Endodermal cell (in vitro differentiated cells): ENCODE measurements at regions not wholly inside any gene's neighbourhood (a gene's known extent, or its start where the extent isn't known, plus 50 kb on each side); places are given as distances from the start of the nearest gene placed in this dataset.
A peak's percentile ranks its signal among the peaks of the same experiment; 100 is the strongest.

Experiments
- DNase-seq: peaks from one replicate; pipeline ENCODE4 v3.0.0-alpha.2; 2017
- H3K27ac ChIP-seq: 2 replicates; pipeline ENCODE4 v1.5.1; 2013; ENCODE audit warnings: mild to moderate bottlenecking, low read depth, low read length, moderate library complexity
- H3K27me3 ChIP-seq: 2 replicates; pipeline ENCODE4 v1.6.1; 2013; ENCODE audit warnings: mild to moderate bottlenecking, low read length, moderate library complexity; ENCODE audit not compliant: insufficient read depth, control insufficient read depth, poor library complexity, severe bottlenecking
- H3K36me3 ChIP-seq: 2 replicates; pipeline ENCODE4 v1.7.0; 2013; ENCODE audit warnings: mild to moderate bottlenecking, low read length, moderate library complexity; ENCODE audit not compliant: control insufficient read depth, insufficient read depth
- H3K4me1 ChIP-seq: one replicate; pipeline ENCODE4 v1.7.0; 2013; ENCODE audit warnings: low read length; ENCODE audit not compliant: control insufficient read depth, insufficient read depth
- H3K4me3 ChIP-seq: 2 replicates; pipeline ENCODE4 v1.5.1; 2013; ENCODE audit warnings: mild to moderate bottlenecking, low read length, moderate library complexity
- H3K9ac ChIP-seq: 2 replicates; pipeline ENCODE4 v1.6.1; 2013; ENCODE audit warnings: mild to moderate bottlenecking, low read length, moderate library complexity; ENCODE audit not compliant: poor library complexity, severe bottlenecking; ENCODE audit errors: extremely low read depth
- H3K9me3 ChIP-seq: 2 replicates; pipeline ENCODE4 v1.6.1; 2013; ENCODE audit warnings: mild to moderate bottlenecking, low read length, moderate library complexity; ENCODE audit not compliant: control insufficient read depth
- H3K27ac Mint-ChIP-seq: 2 replicates; pipeline ENCODE4 v1.8.0; 2020; ENCODE audit warnings: mixed read lengths
- H3K27me3 Mint-ChIP-seq: 2 replicates; pipeline ENCODE4 v1.8.0; 2021; ENCODE audit warnings: mild to moderate bottlenecking, mixed read lengths; ENCODE audit not compliant: insufficient read depth
- H3K36me3 Mint-ChIP-seq: 2 replicates; pipeline ENCODE4 v1.8.0; 2020; ENCODE audit warnings: low read depth, mixed read lengths
- H3K4me1 Mint-ChIP-seq: 2 replicates; pipeline ENCODE4 v1.8.0; 2020; ENCODE audit warnings: mixed read lengths
- H3K4me3 Mint-ChIP-seq: 2 replicates; pipeline ENCODE4 v1.8.0; 2020; ENCODE audit warnings: mild to moderate bottlenecking, moderate library complexity, mixed read lengths
- H3K9me3 Mint-ChIP-seq: 2 replicates; pipeline ENCODE4 v1.8.0; 2020; ENCODE audit warnings: mild to moderate bottlenecking, mixed read lengths
- CTCF ChIP-seq: fragments of 200-600 bp; sonication (generic); conservative IDR thresholded peaks from 2 replicates; pipeline ENCODE4 v1.5.0; 2021; ENCODE audit warnings: antibody characterized with exemption, mild to moderate bottlenecking
- WGBS, 2 experiments: methylation state at CpG; one replicate each; pipeline versions ENCODE4 v1.1.5 to v1.1.7; 2013; ENCODE audit warnings: missing lambda C conversion rate in 2 of 2, mixed read lengths in 1 of 2; ENCODE audit not compliant: insufficient coverage in 1 of 2, insufficient read length in 1 of 2; 5-methylcytosine and 5-hydroxymethylcytosine counted together

- no peak overlapping the region for H3K4me3 ChIP-seq
- H3K36me3 Mint-ChIP-seq: no peaks in the 10 kb centered on the region
- H3K9me3 Mint-ChIP-seq: peaks cover 2% of the 10 kb centered on the region
- no peak overlapping the region for H3K9ac ChIP-seq
- H3K27me3 ChIP-seq: no peaks in the 10 kb centered on the region
- no peaks in the 10 kb centered on the region for H3K36me3 ChIP-seq
- H3K4me1 ChIP-seq: no peaks in the 10 kb centered on the region
- no peaks in the 10 kb centered on the region for H3K27me3 Mint-ChIP-seq
- no peak for TF ChIP-seq CTCF
- H3K4me1 Mint-ChIP-seq: no peaks in the 10 kb centered on the region
- DNase-seq: no peak
- WGBS, 2 experiments: 83% methylated on average over 2 of the region's 2 CpGs; no CpG with 5 or more reads in 1 of the 2 experiments
- H3K9me3 ChIP-seq: no peaks in the 10 kb centered on the region
- no peak overlapping the region for H3K4me3 Mint-ChIP-seq
- H3K27ac ChIP-seq: no peak overlapping the region
- no peak overlapping the region for H3K27ac Mint-ChIP-seq
These were observed 224.7 kb downstream of the SNX19 start for GRCh38 chr11:130691581-130691980.

DNA sequence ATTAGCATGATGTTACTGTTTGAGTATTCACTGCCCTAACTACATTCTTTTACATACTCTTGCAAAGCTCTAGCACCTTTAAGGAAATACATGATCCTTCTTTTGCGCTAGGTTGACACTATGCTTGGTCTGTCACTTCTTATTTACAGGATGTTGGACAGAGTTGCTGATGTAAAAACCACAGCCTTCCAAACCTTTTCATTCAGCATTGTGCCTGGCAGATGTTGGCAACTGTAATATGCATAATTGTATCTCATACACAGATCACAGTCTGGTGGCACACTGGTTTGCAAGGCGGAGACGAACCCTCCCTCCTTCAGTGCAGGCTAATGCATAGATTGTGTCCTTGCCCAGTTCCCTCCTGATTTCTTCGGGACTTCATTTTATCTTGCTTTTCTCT is 224.1 kb downstream of the SNX19 start:
- peaks cover under 1% of the 10 kb centered on the region for H3K9me3 Mint-ChIP-seq
- WGBS, 2 experiments: 90 to 96% methylated on average over 4 of the region's 4 CpGs

DNA sequence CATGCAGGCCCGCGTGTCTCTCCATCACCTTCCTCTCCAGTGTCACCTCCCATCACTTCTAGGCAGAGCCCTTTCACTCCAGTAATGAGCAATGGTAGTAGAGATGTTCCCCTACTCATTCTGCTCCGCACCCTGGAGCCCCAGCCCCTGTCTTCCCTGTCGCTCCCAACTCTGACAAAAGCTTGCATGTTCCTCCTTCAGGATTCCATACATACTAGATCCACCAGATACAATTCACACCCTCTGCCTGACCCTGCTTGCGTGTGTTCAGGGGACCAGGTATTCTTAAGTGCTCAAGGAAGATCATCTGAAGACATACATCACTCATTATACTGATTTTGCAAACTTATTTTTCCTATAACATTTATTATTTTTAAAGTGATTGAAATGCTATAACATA is 222.7 kb downstream of the SNX19 start:
- H3K9me3 Mint-ChIP-seq: no peaks in the 10 kb centered on the region
- 73 to 89% methylated on average over 4 to 5 of the region's 5 CpGs for WGBS, 2 experiments
- no peak for DNase-seq
- Histone ChIP-seq H3K9ac (no peak overlapping the region), H3K4me3 (no peak overlapping the region), H3K36me3 (no peaks in the 10 kb centered on the region), H3K27me3 (no peaks in the 10 kb centered on the region), H3K27ac (no peak overlapping the region), H3K9me3 (no peaks in the 10 kb centered on the region), H3K4me1 (no peaks in the 10 kb centered on the region)
- no peaks in the 10 kb centered on the region for H3K36me3 Mint-ChIP-seq
- H3K27ac Mint-ChIP-seq: no peak overlapping the region
- H3K4me3 Mint-ChIP-seq: no peak overlapping the region
- H3K4me1 Mint-ChIP-seq: no peaks in the 10 kb centered on the region
- TF ChIP-seq CTCF: no peak
- H3K27me3 Mint-ChIP-seq: no peaks in the 10 kb centered on the region

More for the DNA sequence above, 224.1 kb downstream of the SNX19 start:
- no peaks in the 10 kb centered on the region for H3K4me1 Mint-ChIP-seq
- TF ChIP-seq CTCF: no peak
- Histone ChIP-seq H3K27ac (no peak overlapping the region), H3K4me1 (no peaks in the 10 kb centered on the region), H3K36me3 (no peaks in the 10 kb centered on the region), H3K27me3 (no peaks in the 10 kb centered on the region), H3K4me3 (no peak overlapping the region), H3K9ac (no peak overlapping the region), H3K9me3 (no peaks in the 10 kb centered on the region)
- H3K36me3 Mint-ChIP-seq: no peaks in the 10 kb centered on the region
- peak; percentile 13 for DNase-seq
- no peak overlapping the region for H3K4me3 Mint-ChIP-seq
- H3K27ac Mint-ChIP-seq: no peak overlapping the region
- H3K27me3 Mint-ChIP-seq: no peaks in the 10 kb centered on the region
